Right hindlimb (tissue), 1 donor: ENCODE measurements at regions not wholly inside any gene's neighbourhood (a gene's known extent, or its start where the extent isn't known, plus 50 kb on each side); places are given as distances from the start of the nearest gene placed in this dataset.

Source experiments
- DNase-seq: peaks from one replicate; pipeline ENCODE4 v3.0.0-alpha.2; 2018

DNA sequence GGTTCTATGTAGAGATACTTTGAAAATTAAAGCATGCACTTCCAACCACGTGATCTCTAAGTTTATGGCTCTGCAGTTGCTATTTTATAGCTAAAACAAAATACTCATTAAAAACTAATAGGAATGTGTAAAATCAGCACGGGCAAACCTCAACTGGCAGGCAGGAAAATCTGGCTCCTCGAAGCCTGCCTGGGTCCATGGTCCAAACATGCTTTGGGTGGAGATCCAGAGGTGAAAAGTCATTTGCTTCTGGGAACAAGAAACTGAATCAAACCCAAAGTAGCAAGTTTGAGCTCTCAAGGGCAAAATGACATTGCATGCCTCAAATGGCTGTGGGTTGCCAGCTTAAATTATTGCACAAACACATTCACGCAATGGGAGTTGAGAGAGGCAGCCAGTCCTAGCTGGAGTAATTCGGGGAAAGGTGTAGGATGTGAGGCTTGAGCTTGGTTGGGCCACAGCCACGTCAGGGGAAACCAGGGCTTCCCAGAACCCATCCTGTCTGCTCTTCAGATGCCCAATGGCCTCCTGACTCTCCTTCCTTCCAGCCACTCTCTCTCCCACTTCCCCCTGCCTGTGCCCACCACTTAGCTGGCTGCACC is 75.2 kb upstream of the LCLAT1 start:
- DNase-seq, result no peak

DNA sequence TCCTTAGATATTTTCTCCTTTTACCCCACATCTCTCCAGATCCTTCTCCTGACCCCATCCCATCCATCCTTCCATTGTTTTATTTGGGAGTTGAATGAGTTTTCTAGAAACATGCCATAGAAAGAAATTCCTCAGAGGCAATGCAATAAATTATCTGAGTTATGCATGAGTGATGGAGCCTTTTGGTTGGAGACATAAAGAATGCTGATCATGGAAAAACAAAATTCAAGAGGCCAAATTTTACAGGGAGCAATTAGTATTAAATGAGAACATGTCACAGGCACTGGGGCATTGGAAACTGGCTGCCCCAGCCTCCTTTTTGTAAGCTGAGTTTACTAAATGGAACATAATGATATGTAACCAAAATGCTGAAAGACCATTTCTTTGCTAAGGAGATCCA is 74.2 kb upstream of the LCLAT1 start:
- no peak for DNase-seq

DNA sequence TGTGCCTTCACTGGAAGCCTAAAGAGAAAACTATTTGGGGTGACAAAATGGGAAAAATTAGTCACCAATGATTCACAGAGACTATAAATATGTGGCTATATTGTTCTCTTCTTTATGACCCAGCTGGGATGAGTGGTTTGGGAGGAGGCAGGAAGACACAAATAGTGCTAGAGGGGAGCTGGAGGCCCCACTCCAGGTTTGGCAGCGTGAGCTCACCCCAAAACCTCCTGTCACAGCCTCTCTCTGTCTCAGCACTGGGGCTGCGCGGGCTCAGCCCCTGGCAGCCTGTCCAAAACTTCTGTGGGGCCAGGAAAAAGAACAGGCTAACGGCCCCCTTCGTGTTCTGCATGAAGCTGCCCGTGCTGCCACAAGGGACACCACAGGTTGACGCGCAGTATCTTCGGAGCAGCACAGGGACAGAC is 73.2 kb upstream of the LCLAT1 start:
- DNase-seq, result no peak

DNA sequence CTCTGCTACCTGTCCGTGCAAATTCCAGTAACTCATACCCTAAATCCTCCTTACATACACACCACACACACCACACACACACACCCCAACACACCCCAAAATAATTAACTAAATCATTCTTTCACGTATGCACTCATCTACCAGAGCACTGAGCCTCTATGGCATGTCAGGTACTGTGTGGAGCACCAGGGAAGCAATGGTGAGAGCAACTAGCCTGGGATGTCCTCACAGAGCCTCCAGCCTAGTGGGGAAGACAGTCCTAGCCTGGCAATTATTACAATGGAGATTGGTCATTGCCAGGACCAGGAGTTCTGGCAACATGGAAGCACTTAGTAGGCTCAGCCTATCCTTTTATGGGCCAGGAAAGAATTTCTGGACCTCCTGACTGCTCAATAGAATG is 72.7 kb upstream of the LCLAT1 start:
- DNase-seq, result no peak

DNA sequence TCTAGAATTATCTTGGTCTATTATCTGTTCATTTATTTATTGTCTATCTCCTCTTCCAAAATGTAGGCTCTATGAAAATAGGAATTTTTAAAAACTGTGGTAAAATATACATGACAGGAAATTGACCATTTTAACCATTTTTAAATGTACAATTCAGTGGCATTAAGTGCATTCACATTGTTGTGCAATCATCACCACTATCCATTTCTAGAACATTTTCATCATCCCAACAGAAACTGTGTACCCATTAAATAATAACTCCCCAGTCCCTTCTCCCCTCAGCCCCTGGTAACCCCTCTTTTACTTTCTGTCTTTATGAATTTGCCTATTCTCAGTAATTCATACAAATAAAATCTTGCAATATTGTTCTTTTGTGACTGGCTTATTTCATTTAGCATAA is 71.1 kb upstream of the LCLAT1 start:
- DNase-seq, result no peak

DNA sequence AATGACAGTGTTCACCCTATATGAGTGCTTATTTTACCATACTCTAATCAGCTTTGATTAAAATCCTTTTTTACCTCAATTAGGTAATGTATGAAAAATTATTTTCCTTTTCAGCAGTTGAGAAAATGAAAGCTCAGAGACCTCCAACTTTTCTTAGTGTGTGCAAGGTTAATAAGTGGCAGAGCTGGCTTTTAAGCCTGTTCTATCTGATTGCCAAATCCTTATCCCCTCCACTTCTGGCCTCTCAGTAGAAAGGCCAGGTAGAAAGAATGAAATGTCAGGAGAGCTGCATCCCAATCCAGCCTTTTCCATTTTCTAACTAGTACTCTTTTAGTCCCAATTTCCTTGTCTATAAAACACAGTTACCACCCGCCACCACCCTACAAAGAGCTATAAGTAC is 67.6 kb upstream of the LCLAT1 start:
- no peak for DNase-seq

DNA sequence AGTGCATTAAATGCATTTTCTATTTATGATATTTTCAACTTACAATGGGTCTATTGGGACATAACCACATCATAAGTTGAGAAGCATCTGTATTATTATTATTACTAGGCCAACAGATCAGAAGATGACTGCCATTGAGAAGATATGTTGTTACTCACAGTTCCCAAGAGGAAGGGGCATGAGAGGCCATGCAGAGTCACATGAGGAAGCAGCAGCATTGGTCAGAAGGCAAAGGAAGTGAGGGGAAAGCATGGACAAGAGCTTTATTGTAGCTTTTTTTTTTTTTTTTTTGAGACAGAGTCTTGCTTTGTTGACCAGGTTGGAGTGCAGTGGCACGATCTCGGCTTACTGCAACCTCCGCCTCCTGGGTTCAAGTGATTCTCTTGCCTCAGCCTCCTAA is 66.2 kb upstream of the LCLAT1 start:
- no peak for DNase-seq

DNA sequence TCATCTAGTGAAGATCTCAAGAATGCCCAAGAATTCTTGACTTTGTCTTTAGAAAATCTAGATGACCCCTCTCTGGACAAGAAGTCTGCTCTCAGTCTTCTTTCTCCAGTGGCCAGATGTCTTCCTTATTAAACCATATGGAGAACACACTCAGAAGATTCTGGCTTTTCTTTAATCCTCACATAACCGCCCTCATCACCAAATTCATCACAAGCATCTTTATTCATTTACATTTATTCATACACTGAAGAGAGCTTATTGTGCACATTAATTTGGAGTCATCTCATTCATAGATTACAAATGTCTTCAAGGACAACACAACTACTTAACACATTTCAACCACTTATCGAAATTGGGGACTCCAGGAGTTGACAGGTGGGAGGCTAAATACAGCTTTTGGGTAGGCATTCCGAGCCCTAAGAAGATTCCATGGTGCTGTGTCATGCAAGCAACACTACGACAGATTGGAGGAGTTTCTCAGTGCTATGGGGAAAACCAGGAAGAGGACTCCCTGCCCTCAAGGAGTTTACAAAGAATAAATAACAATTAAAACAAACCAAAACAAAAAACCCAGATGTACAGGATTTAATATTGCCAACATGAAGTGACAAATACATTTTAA is 64.8 kb upstream of the LCLAT1 start:
- no peak for DNase-seq

DNA sequence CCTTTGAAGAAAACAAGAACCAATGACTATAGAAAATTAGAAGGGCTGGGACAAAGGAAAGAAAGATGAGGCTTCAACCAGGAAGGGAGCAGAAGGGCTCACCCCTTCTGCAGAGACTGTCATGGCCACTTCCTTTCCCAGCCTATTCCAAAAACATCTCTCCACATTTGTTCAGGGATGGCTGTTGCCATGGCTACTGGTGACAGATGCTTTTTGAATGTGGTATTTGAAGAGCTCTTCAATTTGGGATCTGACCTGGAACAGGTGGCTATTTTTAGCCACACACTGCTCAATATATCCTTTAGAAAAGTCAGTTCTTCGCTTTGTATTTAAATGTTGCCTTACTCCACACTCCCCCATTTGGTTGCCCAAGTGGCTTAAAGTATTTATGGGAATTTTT is 64.1 kb upstream of the LCLAT1 start:
- no peak for DNase-seq

DNA sequence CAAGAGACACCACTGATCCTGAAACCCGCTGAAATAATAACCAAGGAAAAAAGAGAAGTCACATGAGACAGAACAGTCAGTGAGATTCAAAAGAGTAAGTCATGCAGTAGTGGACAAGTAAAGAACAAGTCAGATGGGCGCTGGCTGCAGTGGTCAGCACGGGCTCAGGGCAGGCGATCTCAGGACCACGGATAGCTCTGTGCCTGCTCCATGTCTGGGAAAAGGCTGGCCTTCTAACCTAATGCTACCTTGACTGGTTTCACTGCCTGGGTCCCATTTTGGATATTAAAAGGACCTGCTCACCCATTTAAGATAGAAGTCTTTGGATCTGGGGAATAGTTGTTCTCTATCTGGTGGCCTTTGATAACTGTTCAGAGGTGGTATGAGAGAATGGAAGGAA is 61.7 kb upstream of the LCLAT1 start:
- DNase-seq, result peak; percentile 71

DNA sequence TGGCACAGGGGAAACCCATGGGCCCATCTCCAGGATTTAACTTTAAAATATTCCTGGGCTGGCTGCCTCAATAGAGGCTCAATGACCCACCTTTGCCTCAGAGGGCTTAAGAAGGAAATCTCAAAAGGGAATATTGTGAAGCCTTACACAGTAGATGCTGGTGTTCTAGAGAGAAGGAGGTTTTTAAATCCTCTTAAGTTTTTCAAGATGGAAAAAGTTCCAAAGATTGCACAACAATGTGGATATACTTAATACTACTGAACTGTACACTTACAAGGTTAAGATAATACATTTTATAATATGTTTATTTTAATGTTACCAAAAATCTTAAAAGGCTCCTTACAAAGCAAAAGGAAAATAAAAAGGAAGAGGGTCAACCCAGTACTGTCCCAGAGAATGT is 54.9 kb upstream of the LCLAT1 start:
- no peak for DNase-seq

DNA sequence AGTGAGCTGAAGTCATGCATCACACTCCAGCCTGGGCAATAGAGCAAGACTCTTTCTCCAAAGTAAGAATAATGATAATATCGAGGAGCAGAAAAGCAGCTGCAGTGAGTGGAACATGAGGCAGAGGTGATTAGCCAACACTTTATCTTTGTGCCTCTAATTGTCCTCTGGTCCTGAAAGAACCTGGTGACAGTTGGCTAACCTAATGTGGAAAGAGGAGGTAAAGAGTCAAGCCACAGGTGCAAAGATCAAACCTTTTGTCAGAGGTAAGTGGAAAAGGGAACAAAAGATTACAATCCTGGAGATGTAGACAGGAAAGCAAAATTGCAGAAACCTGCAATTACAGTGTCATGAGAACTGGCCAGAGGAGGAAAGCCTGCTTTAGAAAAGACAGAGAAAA is 53.5 kb upstream of the LCLAT1 start:
- no peak for DNase-seq

DNA sequence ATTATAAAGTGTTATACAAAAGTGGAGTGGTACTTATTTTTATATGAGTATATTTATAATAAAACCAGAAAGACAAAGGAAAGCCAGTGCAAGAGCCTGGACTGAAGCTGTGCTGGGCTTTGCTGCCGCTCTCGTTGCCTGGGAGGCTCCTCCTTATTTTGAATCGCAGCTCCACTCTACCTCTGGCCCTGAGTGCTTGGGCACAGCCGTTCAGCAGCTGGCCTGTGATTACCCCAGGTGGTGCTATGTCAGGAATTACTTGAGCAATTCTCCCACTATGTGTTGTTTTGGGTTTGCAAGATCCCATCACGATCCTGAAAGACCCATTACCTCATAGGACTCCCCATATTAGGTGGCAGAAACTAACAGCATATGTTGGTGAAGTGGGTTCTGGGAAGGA is 53.0 kb upstream of the LCLAT1 start:
- DNase-seq, result no peak

DNA sequence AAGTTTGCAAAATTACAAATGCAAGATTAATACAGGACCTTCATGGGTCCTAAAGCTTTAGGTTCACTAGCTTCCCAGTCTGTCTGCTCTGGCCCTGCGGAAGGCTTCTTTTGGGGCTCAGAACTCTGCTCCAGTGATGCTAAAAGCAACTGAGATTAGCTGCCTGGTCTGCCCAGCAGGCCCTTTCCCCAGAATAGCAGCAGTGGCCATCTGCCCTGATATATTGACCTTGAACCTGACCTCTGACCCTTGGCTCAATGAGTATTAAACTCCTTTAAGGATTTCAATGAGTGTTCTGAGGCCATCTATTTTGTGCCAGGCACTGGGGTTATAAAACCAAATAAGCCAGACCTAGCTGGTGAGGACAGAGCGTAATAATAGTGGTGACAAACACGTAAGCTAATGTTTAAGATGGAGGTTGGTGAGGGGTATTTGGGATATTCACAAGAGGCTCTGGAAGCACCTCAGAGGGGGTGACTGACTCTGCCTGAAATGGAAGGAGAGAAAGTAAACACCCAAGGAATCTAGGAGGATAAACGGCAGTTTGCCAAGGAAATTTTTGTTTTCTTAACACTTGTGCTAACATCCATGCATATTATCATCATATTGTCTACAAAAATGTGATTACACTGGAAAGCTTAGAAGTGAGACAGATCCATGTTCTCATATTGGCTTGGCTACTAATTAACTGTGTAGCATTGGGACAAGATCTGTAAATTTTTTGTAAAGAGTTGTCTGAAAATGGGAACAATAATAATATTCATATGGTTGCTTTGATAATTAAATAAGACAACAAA is 50.4 kb upstream of the LCLAT1 start:
- no peak for DNase-seq
